OCI-LY1 (cell line): ENCODE measurements at regions not wholly inside any gene's neighbourhood (a gene's known extent, or its start where the extent isn't known, plus 50 kb on each side); places are given as distances from the start of the nearest gene placed in this dataset.

ENCODE experiments used
- CTCF ChIP-seq: fragments of 200-600 bp; sonication (generic), shearing (Covaris generic); IDR thresholded peaks from 2 replicates; pipeline ENCODE4 v1.5.1; 2017; ENCODE audit warnings: mild to moderate bottlenecking, antibody characterized with exemption, low read length, moderate library complexity, mixed read lengths
- EZH2 ChIP-seq: fragments of 200-600 bp; sonication (generic), shearing (Covaris generic); IDR thresholded peaks from 2 replicates; pipeline ENCODE4 v1.8.0; 2017; ENCODE audit warnings: borderline replicate concordance, mixed run types, mild to moderate bottlenecking, antibody characterized with exemption, low read length, moderate library complexity, mixed read lengths

DNA sequence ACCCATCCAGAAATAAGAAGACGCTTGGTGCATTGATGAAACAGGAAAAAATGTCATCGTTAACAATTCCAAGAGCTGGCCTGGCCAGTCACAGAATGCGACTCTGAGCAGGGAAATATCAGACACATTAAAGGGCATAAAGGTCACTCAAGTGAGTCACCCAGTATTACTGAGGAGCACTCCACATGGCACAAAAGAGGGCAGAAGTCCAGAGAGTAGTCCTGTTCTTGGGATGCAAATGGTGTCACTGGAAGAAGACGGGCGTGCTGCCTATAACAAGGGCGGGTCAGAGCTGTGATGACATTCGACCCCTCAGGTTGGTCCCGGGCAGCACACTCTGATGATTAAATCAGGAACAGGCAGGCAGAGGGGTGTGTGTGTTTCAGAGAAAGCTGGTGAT lies 720.3 kb downstream of the UQCRFS1 start:
- TF ChIP-seq CTCF: no peak
- no peak for TF ChIP-seq EZH2
